ENCODE measurements at regions not wholly inside any gene's neighbourhood (a gene's known extent, or its start where the extent isn't known, plus 50 kb on each side); places are given as distances from the start of the nearest gene placed in this dataset.
"Not testable (repeated sequence)": the region's sequence is repeated elsewhere in the genome, so short reads cannot be mapped to it uniquely, and the experiment has no call there.

- not testable (repeated sequence) for TF ChIP-seq CTCF (IDR thresholded peaks at IDR 0.05); EZH2 (IDR thresholded peaks at IDR 0.05; ENCODE audit: borderline replicate concordance, insufficient read depth, low read depth, low read length, poor library complexity, severe bottlenecking)
These were observed 1238.6 kb downstream of the OLFM4 start for GRCh38 chr13:54267253-54267668.

Data from B cell (primary cell).